ENCODE measurements at regions not wholly inside any gene's neighbourhood (a gene's known extent, or its start where the extent isn't known, plus 50 kb on each side); places are given as distances from the start of the nearest gene placed in this dataset.

DNA sequence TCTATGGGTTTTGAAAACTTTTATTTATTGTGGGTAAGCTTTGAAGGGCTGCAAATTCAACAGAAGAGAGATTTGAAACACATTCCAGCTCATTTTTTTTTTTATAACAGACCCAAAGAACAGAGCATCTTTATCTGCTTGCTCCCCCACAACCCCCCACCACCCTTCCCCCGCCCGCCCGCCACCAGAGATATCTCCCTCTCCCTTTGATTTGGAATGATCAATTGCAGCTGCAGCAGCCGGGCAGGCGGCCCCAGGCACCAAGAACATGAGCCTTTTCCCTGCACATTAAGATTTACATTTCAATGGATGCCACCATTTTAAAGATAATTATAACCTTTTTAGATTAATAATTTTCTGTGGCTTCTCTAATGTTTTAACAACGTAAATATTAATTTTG, 510.9 kb downstream of the ZNF608 start:
- DNase-seq (ENCODE audit: low read depth in 2 of 2): no peak

DNA sequence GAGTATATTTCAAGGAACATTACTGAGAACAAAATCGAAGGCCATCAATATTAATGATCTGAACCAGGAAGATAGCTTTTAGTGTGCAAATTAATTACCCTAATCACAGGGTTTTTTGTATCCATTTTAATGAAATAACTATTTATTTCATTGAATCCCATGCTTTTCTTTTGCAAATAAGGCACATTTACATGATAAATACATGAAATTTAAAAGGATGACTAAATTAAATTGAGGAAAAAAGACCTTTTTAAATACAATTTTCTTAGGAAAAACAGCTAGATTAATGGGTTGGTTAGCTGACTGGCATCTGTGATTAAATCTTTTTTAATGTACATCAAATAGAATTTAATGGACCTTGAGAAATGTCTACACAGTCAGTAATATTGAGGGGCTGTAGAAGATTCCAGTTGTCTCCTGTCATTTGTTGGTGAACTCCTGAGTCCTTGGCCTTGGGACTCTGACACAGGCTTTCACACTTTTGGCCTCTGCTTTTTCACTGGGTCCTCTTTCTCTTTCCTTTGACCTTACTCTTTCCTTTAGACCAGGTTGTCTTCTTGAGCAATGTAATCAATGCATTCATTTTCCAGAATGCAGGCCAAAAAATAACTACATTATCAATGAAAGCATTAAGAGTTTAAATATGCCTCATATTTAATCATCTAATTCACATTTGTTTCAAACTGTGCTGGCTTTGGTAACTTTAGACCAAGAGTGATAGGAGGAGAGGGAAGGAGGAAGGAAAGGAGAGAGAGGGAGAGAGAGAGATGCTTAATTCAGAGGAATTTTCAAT, 511.5 kb downstream of the ZNF608 start:
- no peak for DNase-seq (ENCODE audit: low read depth in 2 of 2)

DNA sequence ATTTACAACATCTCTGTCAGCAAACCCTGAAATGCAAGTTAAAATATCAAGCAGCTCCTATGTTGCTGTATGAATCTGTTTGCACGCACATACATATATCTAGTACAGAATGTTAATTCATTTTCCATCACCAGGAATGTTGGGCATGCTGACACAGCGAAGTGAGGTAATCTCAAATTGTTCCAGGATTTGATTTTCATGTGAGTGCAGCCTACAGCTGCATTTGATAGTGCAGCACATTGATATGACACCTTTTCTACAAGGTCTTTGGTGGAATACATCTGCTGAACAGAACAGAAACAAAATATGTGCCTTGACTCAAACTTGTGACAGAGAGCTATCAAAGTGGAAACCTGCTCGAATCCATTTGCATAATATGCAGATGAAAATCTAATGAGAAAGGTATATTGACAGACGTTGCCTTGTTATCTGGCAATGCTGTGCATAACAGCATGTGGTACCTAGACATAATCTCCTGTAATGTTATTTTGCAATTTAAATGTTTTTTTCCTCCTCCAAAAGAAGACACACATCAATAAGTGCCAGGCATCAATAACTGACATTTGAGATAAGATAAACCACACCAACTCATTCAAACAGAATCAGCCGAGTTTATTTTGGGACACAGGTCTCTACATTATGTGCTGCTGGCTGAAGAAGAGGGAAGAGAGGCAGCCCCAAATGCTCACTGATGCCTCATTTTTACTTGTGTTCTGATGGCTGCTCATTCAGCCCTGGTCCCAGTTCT, 512.2 kb downstream of the ZNF608 start:
- DNase-seq (ENCODE audit: low read depth in 2 of 2): no peak

DNA sequence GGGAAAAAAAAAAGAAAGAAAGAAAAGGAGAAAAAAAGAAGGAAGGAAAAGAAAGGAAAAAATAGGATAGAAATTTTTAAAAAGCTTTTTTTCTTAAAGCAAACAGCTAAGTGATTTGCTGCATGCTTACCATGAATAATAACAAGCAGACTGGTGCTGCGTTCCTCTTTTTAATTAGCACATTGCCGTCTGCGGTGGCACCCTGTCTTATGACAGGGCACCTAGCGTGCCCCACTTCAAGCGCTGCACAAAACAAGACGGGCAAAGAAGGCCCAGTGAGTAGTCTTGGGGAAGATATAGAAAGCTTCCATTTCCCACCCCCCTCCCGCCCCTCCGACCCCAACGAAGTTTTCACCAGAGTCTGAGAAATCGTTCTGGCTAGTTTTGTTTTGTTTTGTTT, 513.9 kb downstream of the ZNF608 start:
- no peak for DNase-seq (ENCODE audit: low read depth in 2 of 2)

DNA sequence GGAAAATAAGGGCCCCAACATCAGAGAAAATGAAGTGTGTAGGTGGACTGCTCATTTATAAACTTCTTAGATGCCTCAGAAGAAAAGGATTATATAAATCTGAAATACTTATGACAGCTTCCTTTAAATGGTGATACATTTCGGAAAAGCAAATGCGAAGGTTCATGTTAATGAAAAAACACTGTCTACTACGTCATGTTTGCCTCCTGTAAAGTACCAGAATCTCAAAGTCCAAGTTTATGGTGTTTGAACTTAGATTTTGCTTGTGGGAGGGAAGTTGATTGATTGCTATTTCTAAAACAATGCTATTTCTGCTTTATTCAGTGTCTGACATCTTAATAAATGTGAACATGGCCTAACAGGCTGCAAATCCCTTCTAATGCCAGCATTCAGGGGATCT, 514.6 kb downstream of the ZNF608 start:
- DNase-seq (ENCODE audit: low read depth in 2 of 2): no peak

DNA sequence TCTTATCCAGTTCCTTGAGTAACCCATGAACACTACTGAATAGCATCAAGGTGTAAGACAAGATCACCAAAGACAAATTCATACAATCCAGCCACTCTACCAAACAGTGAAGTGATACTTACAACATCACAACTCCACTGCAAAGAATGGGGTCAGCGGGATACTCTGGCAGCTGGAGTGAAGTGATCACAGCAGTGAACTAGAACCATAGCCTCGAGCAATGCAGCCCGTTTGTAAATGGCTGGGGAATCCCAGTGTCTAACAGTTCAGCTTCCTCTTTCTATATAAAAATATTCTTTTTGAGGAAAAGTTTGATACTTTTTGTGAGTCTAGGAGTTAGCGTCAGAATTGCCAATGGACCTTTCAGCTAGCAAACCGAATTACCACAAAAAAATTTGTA, 515.2 kb downstream of the ZNF608 start:
- DNase-seq (ENCODE audit: low read depth in 2 of 2): no peak

DNA sequence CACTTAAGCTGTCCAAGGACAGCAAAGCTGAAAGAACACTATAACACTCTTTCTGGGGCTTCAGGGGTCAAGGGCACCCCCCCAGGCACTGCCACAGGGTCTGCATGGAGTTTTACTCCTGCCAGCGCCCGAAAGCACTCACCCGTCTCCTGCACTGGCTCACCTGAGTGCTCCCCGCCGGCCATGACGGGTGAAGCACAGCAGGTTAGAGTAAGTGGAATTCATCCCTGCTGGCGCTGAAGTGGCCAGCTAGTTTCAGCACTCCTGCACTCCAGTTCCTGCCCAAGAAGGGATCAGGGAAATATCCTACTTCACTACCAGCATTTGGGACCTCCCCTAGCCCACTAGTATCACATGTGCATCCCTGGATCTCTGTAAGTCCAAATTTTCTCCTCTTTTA, 516.0 kb downstream of the ZNF608 start:
- DNase-seq (ENCODE audit: low read depth in 2 of 2): no peak

DNA sequence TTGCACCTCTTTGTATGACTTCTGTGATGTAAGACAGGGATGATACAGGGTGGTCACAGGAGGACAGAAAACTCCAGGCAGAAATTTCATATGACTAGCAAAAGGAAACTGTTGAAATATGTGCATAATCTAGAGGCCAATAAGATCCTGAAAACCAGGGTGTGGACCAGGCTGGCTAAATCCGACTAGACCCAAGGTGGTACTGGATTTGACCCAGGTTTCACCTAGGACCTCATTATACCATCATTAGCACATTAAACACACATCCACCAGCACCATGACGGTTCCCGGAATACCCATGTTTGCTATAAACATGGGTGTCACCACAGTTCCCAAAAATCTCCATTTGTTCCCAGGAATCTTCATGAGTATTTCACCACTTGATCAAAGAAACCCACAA, 517.1 kb downstream of the ZNF608 start:
- DNase-seq (ENCODE audit: low read depth in 2 of 2): no peak

DNA sequence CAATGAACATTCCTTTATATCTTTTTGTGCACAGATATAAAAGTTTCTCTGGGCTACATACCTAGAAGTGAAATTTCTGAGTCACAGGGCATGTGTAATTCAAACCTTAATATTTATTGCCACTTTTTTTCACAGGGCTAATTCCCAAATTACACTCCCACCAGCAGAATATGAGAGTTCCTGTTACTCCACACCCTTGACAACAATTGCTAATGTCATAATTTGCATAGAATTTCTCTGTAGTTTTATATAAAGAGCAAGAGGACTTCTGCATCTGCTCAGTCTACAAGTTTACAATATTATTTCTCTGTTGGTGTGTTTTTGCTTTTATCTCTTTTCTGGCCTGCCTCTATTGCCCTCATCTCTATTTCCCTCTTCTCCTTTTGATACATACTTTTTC, 518.5 kb downstream of the ZNF608 start:
- DNase-seq (ENCODE audit: low read depth in 2 of 2): no peak

DNA sequence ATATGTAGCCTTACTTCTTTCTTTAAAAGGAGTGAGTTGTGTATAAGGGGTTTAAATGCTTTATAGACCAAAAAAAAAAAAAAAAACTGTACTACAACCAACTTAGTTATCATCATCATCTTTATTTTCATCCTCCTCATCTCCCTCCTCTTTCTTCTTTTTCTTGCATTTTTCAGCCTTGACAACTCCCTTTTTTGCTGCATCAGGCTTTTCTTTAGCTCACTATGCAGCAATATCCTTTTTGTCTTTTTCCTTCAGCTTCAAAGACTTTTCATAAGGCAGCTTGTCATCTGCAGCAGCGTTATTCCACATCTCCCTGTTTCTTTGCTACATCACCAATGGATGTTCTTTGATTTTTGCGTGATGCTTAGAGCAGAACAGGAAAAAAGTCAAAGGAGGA, 526.0 kb downstream of the ZNF608 start:
- no peak for DNase-seq (ENCODE audit: low read depth in 2 of 2)

DNA sequence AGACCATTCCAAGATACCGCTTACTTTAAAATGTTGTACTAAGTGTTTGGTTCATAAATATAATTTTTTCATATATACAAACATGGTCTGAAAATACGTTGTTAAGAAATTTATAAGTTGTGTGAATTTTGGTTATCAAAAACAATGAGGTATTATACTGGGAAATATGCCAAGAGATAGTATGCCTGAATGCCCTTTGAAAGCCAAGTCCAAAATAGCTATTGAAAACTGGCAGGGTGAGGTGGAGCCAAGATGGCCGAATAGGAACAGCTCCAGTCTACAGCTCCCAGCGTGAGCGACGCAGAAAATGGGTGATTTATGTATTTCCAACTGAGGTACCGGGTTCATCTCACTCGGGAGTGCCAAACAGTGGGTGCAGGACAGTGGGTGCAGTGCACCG, 533.5 kb downstream of the ZNF608 start:
- DNase-seq (ENCODE audit: low read depth in 2 of 2): no peak

DNA sequence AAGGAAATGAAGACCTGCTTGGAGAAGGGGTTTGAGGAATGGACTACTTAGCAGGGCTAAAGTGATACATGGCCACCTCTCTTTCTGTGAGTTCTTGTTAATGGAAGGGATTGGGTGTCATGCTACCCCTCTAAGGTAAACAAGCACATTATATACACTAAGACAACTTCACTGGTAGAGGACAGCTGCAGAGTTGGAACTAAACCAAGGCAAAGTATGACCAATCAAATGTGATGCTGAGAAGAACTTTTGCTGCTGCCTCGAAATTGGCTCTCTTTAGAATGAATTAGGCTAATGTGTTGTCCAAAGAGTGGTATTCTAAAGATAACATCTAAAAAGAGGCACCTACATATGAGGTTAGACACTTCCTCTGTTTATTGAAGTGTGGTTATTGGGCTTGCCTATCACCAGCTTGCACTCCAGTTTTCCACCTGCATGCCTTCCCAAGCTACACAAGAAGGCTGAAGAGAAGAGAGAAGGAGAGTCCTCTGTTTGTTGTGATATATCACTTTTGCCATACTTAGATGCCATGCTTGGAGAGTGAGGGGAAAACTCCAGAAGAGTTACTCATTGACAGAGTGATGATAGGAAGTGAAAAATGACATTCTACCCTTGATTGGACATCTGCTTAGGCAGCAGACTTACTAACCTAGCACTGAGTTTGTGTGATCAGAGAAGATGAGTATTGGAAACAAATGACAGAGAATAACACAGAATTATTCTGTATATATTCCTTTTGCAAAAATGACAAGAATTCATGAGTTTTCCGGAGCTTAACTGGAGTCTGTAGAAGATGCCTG, 536.1 kb downstream of the ZNF608 start:
- DNase-seq (ENCODE audit: low read depth in 2 of 2): no peak

DNA sequence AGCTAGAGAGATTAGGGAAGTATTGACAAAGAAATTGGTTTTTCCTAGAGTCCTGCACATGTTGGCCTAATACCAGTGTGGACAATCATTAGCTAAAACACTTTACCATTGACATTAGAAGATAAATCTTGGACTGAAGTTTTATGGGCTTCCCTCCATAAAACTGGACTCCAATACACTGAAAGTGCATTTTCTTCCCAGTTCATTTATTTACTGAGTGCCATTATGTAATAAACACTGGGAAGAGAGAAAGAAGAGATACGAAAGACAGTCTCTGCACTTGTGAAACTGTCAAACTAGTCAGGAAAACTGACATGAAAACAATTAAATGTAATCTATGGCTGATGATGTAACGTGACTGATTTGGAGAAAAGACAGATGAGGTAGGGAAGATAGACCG, 539.3 kb downstream of the ZNF608 start:
- no peak for DNase-seq (ENCODE audit: low read depth in 2 of 2)

DNA sequence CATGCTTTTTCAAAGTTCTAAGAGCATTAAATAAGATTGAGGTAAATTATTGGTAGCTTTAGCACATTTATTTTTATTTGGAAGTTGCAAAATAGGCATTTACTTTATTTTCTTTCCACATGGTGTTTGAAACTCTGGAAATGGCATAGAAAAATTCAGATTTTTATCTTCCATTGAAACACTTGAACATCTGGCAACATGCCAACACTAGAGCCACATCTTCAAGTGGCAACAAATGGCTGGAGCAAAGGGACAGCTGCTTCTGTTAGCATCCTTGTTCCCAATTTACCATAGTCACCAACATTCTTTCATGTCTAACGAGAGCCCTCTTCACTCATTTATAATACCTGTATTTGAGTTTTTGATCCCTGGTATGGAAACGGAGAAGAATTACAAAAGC, 539.9 kb downstream of the ZNF608 start:
- DNase-seq (ENCODE audit: low read depth in 2 of 2): no peak

DNA sequence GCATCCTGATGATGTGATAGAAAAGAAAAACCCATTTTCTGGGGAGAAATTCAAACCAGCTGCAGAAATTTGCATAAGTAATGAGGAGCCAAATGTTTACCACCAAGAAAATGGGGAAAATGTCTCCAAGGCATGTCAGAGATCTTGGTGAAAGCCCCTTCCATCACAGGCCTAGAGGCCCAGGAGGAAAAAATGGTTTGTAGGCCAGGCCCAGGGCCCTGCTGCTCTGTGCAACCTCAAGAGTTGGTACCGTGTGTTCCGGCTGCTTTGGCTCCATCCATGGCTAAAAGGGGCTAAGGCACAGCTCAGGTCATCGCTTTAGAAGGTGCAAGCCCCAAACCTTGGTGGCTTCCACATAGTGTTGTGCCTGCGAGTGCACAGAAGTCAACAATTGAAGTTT, 543.1 kb downstream of the ZNF608 start:
- DNase-seq (ENCODE audit: low read depth in 2 of 2): no peak

DNA sequence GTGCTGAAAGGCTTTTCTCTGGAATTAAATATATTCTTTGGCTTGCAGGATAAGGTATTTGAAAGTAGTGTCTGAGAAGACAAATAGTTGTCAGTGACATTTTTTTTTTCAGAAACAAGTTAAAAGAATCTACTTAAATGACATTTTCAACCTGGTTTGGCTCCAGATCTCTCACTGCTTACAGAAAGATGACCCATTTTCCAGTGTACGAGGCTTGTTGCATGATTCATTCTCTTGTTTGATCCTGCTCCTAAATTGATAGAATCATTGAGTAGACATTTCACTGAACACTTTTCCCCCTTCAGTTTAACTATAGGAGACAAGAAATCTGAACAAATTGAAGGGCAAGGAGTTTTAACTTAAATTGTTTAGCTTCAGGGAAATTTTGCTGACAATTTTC, 546.1 kb downstream of the ZNF608 start:
- DNase-seq (ENCODE audit: low read depth in 2 of 2): no peak

DNA sequence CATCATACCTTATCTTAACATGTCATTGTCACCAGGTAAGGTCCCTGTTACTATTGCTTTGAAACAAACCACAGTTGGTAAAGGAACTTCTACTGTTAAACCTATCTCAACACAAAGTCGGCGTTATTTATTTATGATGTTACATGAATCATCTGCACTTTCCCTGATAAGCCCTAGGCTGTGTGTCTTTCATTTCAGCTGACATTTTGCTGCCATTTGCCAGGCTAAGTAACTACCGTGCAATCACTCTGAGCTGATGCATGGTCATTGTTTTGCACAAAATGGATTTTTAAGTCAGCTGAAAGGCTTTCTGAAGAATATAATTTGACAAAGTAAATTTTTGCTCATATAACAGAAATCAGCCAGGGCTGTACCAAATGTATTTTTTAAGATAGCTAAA, 546.5 kb downstream of the ZNF608 start:
- no peak for DNase-seq (ENCODE audit: low read depth in 2 of 2)

DNA sequence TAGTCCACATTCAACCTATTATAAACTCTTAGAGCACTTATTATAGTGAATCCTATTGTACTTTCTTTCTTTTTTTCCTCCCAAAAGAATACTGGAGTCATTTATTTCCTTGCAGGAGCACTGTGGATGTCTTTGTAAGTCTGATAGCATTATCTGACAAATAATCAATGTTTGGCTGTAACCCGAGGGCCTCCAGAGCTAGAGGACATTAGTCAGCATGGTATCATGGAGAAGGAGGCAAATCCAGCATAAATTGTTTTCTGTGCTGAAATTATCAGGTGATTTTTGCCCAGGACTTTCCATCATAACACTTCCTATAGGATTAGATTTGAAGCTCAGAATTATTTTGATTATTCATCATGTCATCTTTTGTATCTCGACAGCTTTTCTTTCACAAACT, 551.0 kb downstream of the ZNF608 start:
- no peak for DNase-seq (ENCODE audit: low read depth in 2 of 2)

DNA sequence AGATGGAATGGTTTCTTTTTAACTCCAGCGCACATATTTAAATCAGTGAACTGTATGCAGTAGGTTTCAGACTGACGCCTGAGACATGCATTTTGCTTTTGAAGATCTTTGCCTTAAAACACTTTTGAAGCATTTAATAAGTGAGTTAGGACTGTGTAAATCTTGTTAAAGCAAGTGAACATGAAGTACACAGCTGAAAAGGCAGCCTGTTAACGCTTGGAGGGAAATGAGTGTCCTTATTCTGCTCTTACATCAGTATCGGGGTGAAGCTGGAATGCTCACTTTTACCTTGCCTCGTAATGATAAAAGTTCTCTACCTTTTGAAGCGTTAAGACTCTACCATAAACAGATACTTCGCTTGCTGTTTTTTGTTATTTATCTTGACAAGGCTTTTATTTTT, 552.2 kb downstream of the ZNF608 start:
- no peak for DNase-seq (ENCODE audit: low read depth in 2 of 2)

DNA sequence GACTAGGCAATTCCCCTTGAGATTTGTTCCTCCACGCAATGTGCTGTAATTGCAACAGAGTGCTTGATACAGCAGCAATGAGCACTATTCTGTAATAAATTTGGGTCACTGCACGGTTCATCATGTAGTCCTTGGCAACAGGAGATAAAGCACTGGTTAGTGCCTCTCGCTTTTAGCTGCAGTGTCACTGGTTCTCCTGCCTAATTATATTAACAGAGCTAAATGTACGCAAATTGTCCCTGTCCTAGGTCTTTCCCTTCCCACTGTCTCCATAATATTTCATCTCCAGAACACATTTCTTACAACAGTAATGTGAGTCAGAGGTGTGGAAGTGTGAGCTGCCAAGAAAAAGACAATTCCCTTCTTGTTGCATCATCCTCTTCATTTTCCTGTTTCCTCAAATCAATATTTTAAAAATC, 553.1 kb downstream of the ZNF608 start:
- peak in 1 of 2 donors; percentile 5 for DNase-seq (ENCODE audit: low read depth in 2 of 2)

DNA sequence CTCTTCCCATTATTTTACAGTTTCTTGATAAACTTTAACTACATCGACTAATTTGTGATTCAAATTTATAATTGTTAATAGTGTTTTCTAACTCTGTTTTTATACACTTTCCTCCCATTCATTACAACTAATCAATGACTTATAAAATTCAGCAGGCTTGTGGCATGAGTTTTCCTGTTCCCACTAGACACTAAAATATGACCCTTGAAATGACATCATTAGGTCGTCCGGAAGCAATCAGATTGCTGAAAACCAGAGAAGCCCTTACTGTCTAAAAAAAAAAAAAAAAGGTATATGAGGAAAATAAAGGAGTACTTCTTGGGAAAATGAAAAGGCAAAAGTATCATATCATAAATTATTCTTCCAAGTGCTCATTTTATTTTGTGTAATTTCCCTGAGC, 553.7 kb downstream of the ZNF608 start:
- DNase-seq (ENCODE audit: low read depth in 2 of 2): no peak

DNA sequence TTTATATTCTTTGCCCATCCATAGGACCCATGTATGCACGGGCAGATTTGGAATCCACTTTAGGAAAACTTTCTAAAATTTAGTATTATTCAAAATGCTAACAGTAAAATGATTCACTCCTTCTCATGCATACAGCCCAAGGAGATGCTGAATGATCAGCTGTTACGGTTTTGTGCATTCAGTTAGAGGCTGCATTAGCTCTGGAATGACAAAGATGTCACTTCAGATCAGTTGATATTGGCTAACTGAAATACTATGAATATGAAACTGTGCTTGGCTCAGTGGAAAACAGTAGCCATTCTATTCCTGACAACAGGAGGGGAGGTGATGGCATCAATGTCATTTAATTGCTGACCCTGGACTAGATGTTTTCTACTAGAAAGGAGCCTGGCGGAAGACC, 560.7 kb downstream of the ZNF608 start:
- DNase-seq (ENCODE audit: low read depth in 2 of 2): no peak

Data from lung microvascular endothelial cell (primary cell).